ENCODE measurements at regions not wholly inside any gene's neighbourhood (a gene's known extent, or its start where the extent isn't known, plus 50 kb on each side); places are given as distances from the start of the nearest gene placed in this dataset.

GRCh38 chr17:20787281-20787680 lies 207.8 kb downstream of the CDRT15L2 start:
- no peak for TF ChIP-seq EZH2 (IDR thresholded peaks at IDR 0.05; ENCODE audit: borderline replicate concordance, control insufficient read depth, low read depth, low read length)
- TF ChIP-seq REST (IDR thresholded peaks at IDR 0.05; ENCODE audit: low read depth, low read length): no peak
- TF ChIP-seq STAT1 (conservative IDR thresholded peaks at IDR 0.05): no peak
- TF ChIP-seq FOXM1 (IDR thresholded peaks at IDR 0.05; ENCODE audit: low read depth, low read length): no peak
- TF ChIP-seq POLR2AphosphoS5 (IDR thresholded peaks at IDR 0.05; ENCODE audit: low read length): no peak
- no peak for TF ChIP-seq CEBPB (IDR thresholded peaks at IDR 0.05; ENCODE audit: borderline replicate concordance in 1 of 2, low read depth in 2 of 2, low read length in 2 of 2)
- no peak for TF ChIP-seq CTCF (IDR thresholded peaks at IDR 0.05 in 2 of 3, conservative IDR thresholded peaks at IDR 0.05 in 1 of 3; ENCODE audit: control insufficient read depth in 2 of 3, extremely low read depth in 1 of 3, insufficient read depth in 1 of 3, low read depth in 3 of 3, low read length in 3 of 3)
- no peak for TF ChIP-seq RELA (IDR thresholded peaks at IDR 0.05; ENCODE audit: borderline replicate concordance, partially characterized antibody)
- TF ChIP-seq BCL3 (IDR thresholded peaks at IDR 0.05; ENCODE audit: borderline replicate concordance, insufficient read depth, low read depth, low read length, poor library complexity, severe bottlenecking): no peak

Measured in GM12878 (cell line).